GM21423 (cell line): ENCODE measurements at regions not wholly inside any gene's neighbourhood (a gene's known extent, or its start where the extent isn't known, plus 50 kb on each side); places are given as distances from the start of the nearest gene placed in this dataset.

ENCODE experiments used
- ATAC-seq: cut with Tn5 transposase; IDR thresholded peaks from one replicate; pipeline ENCODE4 v1.9.1; 2021; ENCODE audit warnings: mild to moderate bottlenecking, moderate library complexity; ENCODE audit not compliant: unreplicated experiment

DNA sequence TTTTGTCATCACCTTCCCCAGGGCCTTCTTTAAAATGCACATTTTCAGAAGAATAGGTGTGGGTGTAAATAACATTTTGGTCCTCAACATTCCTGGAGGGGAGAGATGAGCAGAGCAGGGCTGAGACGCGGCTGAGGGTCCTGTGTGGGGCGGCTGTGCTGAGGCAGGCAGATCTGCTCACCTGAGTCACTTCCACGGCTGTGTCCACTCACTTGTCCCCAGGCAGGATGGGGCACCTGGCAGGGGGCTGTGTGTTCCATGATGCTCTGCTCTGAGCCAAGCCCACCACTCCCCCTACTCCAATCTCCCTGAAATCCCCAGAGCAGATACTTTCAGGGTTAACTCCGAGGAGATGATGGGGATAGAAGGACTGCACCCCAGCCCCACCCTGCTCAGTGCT is 93.8 kb downstream of the GLRX3 start:
- ATAC-seq: no peak

GRCh38 chr10:130230611-130231010 is 94.4 kb downstream of the GLRX3 start:
- no peak for ATAC-seq

DNA sequence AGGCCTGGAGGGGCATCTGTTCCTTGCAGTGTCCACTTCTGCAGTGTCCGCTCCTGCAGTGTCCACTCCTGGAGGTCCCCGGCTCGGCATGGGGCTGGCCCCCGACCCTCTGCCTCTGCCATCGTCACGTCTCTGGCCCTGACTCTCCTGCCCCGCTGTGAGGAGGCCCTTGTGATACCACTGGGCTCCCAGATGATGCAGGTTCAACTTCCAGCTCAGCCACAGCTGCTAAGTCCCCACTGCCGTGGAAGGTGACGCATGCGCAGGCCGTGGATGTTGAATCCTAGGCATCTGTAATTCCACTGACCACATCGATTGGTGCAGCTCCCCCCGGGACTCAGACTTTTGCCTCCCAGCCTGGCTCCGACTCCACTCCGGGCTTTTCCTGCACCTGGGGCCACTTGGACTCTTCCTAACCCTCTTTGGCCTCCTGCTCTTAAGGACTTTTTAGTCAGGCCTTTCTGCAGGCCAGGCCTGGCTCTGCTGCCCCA is 95.1 kb downstream of the GLRX3 start:
- ATAC-seq: no peak

DNA sequence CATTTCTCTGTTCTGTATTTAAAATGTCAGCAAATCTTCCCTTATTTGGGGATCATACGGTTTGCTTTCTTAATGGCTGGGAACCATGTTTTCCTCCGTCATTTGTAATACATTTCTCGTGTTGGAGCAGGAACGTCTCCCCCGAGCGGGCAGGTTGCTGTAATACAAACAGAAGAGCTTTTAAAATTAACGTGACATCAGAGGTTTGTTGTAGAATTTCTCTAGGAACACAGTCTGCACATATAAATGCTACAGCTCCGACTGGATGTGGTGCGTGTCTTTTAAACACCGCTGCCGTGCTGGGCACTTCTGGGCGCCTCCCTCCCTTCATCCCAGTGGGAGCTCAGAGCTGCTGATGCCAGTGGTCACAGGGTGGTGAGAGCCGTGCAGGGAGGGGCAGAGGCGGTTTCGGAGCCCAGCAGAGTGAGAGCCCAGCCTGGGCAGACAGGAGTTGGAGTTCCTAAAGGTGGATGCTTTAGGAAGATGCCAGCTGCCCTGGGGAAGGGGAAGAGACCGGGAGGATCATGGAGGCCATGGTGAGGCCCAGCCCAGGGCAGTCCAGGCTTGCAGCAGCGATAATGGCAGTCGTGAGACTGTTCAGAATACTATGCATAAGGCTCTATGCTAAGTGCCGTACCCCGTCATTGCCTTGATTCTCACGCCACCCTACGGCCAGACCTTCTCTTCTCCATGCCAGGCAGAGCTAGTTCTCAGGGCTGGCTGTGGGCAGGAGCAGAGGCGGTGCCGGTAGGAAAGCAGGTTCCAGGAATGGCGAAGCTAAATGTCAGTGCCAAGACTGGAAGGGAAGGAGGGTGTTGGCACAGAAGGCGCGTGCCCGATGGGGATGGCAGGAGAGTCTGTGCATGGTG is 96.2 kb downstream of the GLRX3 start:
- ATAC-seq: no peak

DNA sequence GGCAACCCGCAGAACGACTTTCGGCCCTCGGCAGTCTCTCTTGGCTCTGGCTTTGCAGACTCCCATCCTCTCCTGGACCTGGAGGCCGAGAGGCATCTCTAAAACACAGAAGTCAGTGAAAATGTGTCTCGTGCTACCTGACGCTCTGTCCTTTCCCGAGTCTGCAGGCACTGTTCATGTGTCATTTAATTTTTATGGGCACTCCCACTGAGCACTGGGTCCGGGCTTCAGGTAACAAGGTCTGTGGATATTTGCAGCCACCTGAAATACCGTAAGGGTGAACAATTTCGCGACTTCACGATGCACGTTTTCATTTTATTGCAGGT is 96.8 kb downstream of the GLRX3 start:
- no peak for ATAC-seq

DNA sequence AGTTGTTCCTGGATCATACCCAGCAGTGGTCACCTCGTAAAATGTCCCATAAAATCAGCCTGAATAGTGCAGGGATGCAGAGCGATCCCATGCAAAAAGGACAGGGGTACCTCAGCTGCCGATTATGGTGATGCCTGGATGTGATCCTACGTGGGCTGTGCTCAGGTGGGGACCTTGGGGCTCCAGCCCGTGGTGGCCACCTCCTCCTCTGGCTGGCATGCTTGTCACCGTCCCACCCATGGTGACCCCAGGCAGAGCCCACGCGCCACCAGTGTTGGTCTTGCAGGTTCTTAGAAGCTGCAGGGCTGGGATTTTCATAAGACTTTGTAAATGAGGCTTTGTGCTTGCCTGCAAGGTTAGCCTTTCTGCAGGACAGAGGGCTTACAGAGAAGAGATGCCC is 97.2 kb downstream of the GLRX3 start:
- ATAC-seq: no peak

GRCh38 chr10:130234171-130234965 is 98.2 kb downstream of the GLRX3 start:
- ATAC-seq: no peak

- no peak for ATAC-seq
Observed at GRCh38 chr10:130236711-130237110, 100.5 kb downstream of the GLRX3 start.

DNA sequence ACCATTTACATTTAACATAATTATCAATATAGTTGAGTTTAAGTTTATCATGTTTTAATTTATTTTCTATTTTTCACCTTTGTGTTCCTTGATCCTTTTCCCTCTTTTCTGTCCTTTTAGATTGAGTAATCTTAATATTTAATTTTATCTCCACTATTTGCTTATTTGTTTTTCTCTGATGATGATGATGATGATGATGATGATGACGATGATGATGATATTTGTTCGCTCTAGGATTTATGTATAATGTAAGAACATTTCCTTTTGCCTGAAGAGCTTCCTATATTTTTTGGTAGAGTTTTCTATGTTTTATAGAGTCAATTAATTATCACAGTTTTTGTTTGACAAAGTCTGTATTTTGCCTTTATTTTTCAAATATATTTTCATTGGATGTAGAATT is 104.2 kb downstream of the GLRX3 start:
- no peak for ATAC-seq

DNA sequence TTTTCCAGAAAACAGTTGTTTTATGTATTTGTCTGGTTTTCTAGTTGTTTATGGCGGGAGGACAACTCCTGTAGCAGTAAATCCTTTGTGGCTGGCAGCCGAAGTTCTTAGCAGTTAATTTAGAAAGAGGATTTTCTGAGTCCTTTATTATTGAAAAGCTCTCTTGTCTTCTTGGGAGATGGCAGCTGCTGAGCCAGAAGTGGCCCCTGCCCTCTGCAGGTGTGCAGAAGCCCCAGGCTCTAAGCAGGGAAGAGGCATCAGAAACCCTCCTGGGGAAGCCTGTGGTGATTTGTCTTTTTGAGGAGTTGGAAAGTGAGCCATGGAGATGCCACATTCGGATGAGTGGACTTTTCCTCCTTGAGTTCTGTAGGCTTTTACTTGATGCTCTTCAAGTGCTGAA is 106.3 kb downstream of the GLRX3 start:
- ATAC-seq: no peak

DNA sequence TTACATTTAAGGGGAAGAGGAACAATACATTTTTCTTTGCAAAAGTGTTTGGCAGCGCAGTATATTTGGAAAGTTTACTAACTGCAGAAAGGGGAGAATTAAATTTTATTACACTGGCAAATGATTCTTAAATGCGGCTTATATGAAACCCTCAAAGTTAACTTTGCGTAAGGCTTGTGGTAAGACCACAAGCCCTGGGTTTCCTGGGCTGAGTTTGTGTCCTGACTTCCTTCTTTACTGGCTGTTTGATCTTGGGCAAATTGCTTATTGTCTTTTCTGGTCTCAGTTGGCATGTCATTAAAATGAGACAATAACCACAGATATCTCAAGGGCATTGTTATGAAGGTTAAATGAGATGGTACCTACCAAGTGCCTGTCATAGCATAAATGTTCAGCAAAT is 106.8 kb downstream of the GLRX3 start:
- no peak for ATAC-seq

- ATAC-seq: no peak
Observed at GRCh38 chr10:130244031-130244927, 108.1 kb downstream of the GLRX3 start.

GRCh38 chr10:130244928-130245495 is 108.8 kb downstream of the GLRX3 start:
- no peak for ATAC-seq

- ATAC-seq: no peak
Observed at GRCh38 chr10:130246113-130246512, 109.9 kb downstream of the GLRX3 start.

- ATAC-seq: no peak
Observed at GRCh38 chr10:130250127-130250526, 113.9 kb downstream of the GLRX3 start.

- ATAC-seq: no peak
Observed at GRCh38 chr10:130251766-130252165, 115.6 kb downstream of the GLRX3 start.

- ATAC-seq: no peak
Observed at GRCh38 chr10:130254243-130254642, 118.1 kb downstream of the GLRX3 start.

GRCh38 chr10:130254662-130255061 is 118.5 kb downstream of the GLRX3 start:
- ATAC-seq: no peak

GRCh38 chr10:130255777-130256176 is 119.6 kb downstream of the GLRX3 start:
- no peak for ATAC-seq

GRCh38 chr10:130257897-130258296 is 121.7 kb downstream of the GLRX3 start:
- ATAC-seq: no peak

GRCh38 chr10:130259380-130259779 is 123.2 kb downstream of the GLRX3 start:
- ATAC-seq: no peak
